WTC11 (cell line): ENCODE measurements at regions not wholly inside any gene's neighbourhood (a gene's known extent, or its start where the extent isn't known, plus 50 kb on each side); places are given as distances from the start of the nearest gene placed in this dataset.

Experiments used
- ATAC-seq: fragments of 200-7000 bp; cut with Tn5 transposase; 2 replicates; pipeline ENCODE4 v1.10.0; 2021; ENCODE audit warnings: mild to moderate bottlenecking, moderate library complexity
- CTCF ChIA-PET: fragments of 300-600 bp; sonication (Branson Sonifier 250); formaldehyde crosslinking; loops from one replicate; lab custom pipeline; 2021; ENCODE audit warnings: antibody characterized with exemption; lab: Charles Lee
- POLR2A ChIA-PET: fragments of 350-600 bp; sonication (Branson Sonifier 250); formaldehyde crosslinking; loops from one replicate; lab custom pipeline; 2021; ENCODE audit warnings: antibody characterized with exemption; lab: Charles Lee
- DNase-seq: peaks from one replicate; pipeline ENCODE4 v3.0.0; 2021; ENCODE audit warnings: low spot score
- H3K27ac Mint-ChIP-seq: 2 replicates; pipeline ENCODE4 v1.8.0; 2021; ENCODE audit warnings: mixed read lengths
- H3K27me3 Mint-ChIP-seq: 2 replicates; pipeline ENCODE4 v1.8.0; 2021; ENCODE audit warnings: low read depth, mild to moderate bottlenecking, moderate library complexity, mixed read lengths
- H3K36me3 Mint-ChIP-seq: 2 replicates; pipeline ENCODE4 v1.8.0; 2021; ENCODE audit warnings: mixed read lengths
- H3K4me1 Mint-ChIP-seq: 2 replicates; pipeline ENCODE4 v1.8.0; 2022; ENCODE audit warnings: mixed read lengths
- H3K4me3 Mint-ChIP-seq: 2 replicates; pipeline ENCODE4 v1.8.0; 2021; ENCODE audit warnings: mild to moderate bottlenecking, moderate library complexity, mixed read lengths
- H3K9me3 Mint-ChIP-seq: 2 replicates; pipeline ENCODE4 v1.8.0; 2021; ENCODE audit warnings: mixed read lengths
- CREM ChIP-seq: sonication (generic); formaldehyde crosslinking; IDR thresholded peaks from 2 replicates; pipeline ENCODE4 v1.8.1; 2022; ENCODE audit warnings: mild to moderate bottlenecking, missing genetic modification reagents, moderate library complexity
- EMX1 ChIP-seq: fragments of 250-450 bp; sonication (Bioruptor Pico); IDR thresholded peaks from 2 replicates; pipeline ENCODE4 v1.8.0; 2021; ENCODE audit warnings: mild to moderate bottlenecking
- ESRRA ChIP-seq: sonication (generic); formaldehyde crosslinking; IDR thresholded peaks from 2 replicates; pipeline ENCODE4 v1.8.1; 2022; ENCODE audit warnings: mild to moderate bottlenecking, missing genetic modification reagents, borderline replicate concordance
- FOXK1 ChIP-seq: sonication (generic); formaldehyde crosslinking; IDR thresholded peaks from 2 replicates; pipeline ENCODE4 v1.8.0; 2022; ENCODE audit warnings: mild to moderate bottlenecking, moderate library complexity, missing genetic modification reagents
- GABPB1 ChIP-seq: sonication (generic); formaldehyde crosslinking; IDR thresholded peaks from 2 replicates; pipeline ENCODE4 v1.8.1; 2023; ENCODE audit warnings: mild to moderate bottlenecking, missing genetic modification reagents
- NFE2L1 ChIP-seq: sonication (generic); formaldehyde crosslinking; IDR thresholded peaks from 2 replicates; pipeline ENCODE4 v1.8.1; 2023; ENCODE audit warnings: missing genetic modification reagents
- NR1H2 ChIP-seq: sonication (generic); formaldehyde crosslinking; IDR thresholded peaks from 2 replicates; pipeline ENCODE4 v1.9.0; 2021; ENCODE audit warnings: mild to moderate bottlenecking, moderate library complexity, missing genetic modification reagents
- OVOL2 ChIP-seq: fragments of 250-450 bp; sonication (Bioruptor Pico); IDR thresholded peaks from 2 replicates; pipeline ENCODE4 v1.9.0; 2021; ENCODE audit warnings: mild to moderate bottlenecking, borderline replicate concordance
- PRDM15 ChIP-seq: sonication (generic); formaldehyde crosslinking; IDR thresholded peaks from 2 replicates; pipeline ENCODE4 v1.8.0; 2022; ENCODE audit warnings: missing genetic modification reagents
- PRRX2 ChIP-seq: fragments of 250-450 bp; sonication (Bioruptor Pico); IDR thresholded peaks from 2 replicates; pipeline ENCODE4 v1.8.0; 2021; ENCODE audit warnings: mild to moderate bottlenecking
- SMAD3 ChIP-seq: sonication (generic); formaldehyde crosslinking; IDR thresholded peaks from 2 replicates; pipeline ENCODE4 v1.8.0; 2022; ENCODE audit warnings: missing genetic modification reagents, mild to moderate bottlenecking, borderline replicate concordance
- SMAD4 ChIP-seq: sonication (generic); formaldehyde crosslinking; IDR thresholded peaks from 2 replicates; pipeline ENCODE4 v1.8.0; 2022; ENCODE audit warnings: mild to moderate bottlenecking, missing genetic modification reagents
- SOX15 ChIP-seq: fragments of 250-450 bp; sonication (Bioruptor Pico); IDR thresholded peaks from 2 replicates; pipeline ENCODE4 v1.9.0; 2021; ENCODE audit warnings: mild to moderate bottlenecking
- SP1 ChIP-seq: sonication (generic); formaldehyde crosslinking; conservative IDR thresholded peaks from 2 replicates; pipeline ENCODE4 v1.8.1; 2022; ENCODE audit warnings: missing genetic modification reagents
- TP53 ChIP-seq: sonication (generic); formaldehyde crosslinking; IDR thresholded peaks from 2 replicates; pipeline ENCODE4 v1.8.1; 2023; ENCODE audit warnings: mild to moderate bottlenecking, missing genetic modification reagents
- ZNF121 ChIP-seq: sonication (generic); formaldehyde crosslinking; IDR thresholded peaks from 2 replicates; pipeline ENCODE4 v1.8.0; 2023; ENCODE audit warnings: missing genetic modification reagents
- ZNF219 ChIP-seq: sonication (generic); formaldehyde crosslinking; IDR thresholded peaks from 2 replicates; pipeline ENCODE4 v1.8.0; 2023; ENCODE audit warnings: missing genetic modification reagents, mild to moderate bottlenecking, borderline replicate concordance
- ZNF263 ChIP-seq: sonication (generic); formaldehyde crosslinking; IDR thresholded peaks from 2 replicates; pipeline ENCODE4 v1.8.1; 2022; ENCODE audit warnings: low read depth, mild to moderate bottlenecking, moderate library complexity, missing genetic modification reagents
- ZNF512 ChIP-seq: sonication (generic); formaldehyde crosslinking; IDR thresholded peaks from 2 replicates; pipeline ENCODE4 v1.8.1; 2022; ENCODE audit warnings: missing genetic modification reagents, borderline replicate concordance
- TF ChIP-seq, protein P1 (sequence below): sonication (generic); formaldehyde crosslinking; IDR thresholded peaks from 2 replicates; pipeline ENCODE4 v1.8.1; 2023; ENCODE audit warnings: mild to moderate bottlenecking, missing genetic modification reagents
- TF ChIP-seq, protein P2 (sequence below): sonication (generic); formaldehyde crosslinking; IDR thresholded peaks from 2 replicates; pipeline ENCODE4 v1.8.1; 2022; ENCODE audit warnings: low read depth, mild to moderate bottlenecking, moderate library complexity, missing genetic modification reagents, borderline replicate concordance

GRCh38 chr4:138444260-138444659 is 202.1 kb upstream of the SLC7A11 start:
- TF ChIP-seq, protein P1, sequence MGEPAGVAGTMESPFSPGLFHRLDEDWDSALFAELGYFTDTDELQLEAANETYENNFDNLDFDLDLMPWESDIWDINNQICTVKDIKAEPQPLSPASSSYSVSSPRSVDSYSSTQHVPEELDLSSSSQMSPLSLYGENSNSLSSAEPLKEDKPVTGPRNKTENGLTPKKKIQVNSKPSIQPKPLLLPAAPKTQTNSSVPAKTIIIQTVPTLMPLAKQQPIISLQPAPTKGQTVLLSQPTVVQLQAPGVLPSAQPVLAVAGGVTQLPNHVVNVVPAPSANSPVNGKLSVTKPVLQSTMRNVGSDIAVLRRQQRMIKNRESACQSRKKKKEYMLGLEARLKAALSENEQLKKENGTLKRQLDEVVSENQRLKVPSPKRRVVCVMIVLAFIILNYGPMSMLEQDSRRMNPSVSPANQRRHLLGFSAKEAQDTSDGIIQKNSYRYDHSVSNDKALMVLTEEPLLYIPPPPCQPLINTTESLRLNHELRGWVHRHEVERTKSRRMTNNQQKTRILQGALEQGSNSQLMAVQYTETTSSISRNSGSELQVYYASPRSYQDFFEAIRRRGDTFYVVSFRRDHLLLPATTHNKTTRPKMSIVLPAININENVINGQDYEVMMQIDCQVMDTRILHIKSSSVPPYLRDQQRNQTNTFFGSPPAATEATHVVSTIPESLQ (CRISPR knock-in tag) = no peak
- no peak for TF ChIP-seq NFE2L1 (CRISPR knock-in tag)
- TF ChIP-seq SMAD4 = no peak
- H3K27me3 Mint-ChIP-seq = no peaks in the 10 kb centered on the region
- ATAC-seq (no peak), DNase-seq (no peak)
- CTCF ChIA-PET = no interaction called here
- POLR2A ChIA-PET = no interaction called here
- no peak overlapping the region for H3K27ac Mint-ChIP-seq
- peaks cover 16% of the 10 kb centered on the region for H3K9me3 Mint-ChIP-seq
- no peaks in the 10 kb centered on the region; the same call in 1 of the 2 replicates for H3K4me1 Mint-ChIP-seq
- 0 out of 2 replicates have a peak, but pooled peaks cover 4% of the 10 kb centered on the region for H3K36me3 Mint-ChIP-seq
- H3K4me3 Mint-ChIP-seq = no peak overlapping the region

DNA sequence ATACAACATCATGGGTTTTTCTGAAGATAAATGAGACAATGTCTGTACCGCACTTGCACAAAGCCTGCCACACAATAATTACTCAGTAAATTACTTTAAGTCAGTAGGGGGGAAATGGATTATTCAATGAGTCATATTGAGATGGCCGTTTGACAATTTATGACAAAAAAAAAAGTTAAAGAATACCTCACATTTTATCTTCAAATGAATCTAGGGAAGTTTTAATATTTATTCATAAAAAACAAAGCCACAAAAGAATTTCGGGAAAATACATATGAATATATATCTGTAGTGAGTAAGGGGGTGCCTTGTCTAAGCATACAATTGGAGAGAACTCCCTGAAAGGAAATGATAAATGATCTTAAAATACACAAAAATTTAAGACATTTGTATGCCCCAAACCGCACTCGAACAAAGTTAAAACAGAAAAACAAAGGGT is 197.0 kb upstream of the SLC7A11 start:
- H3K9me3 Mint-ChIP-seq = peaks cover 28% of the 10 kb centered on the region
- peaks cover 12% of the 10 kb centered on the region for H3K36me3 Mint-ChIP-seq
- H3K4me1 Mint-ChIP-seq = no peaks in the 10 kb centered on the region
- no peak for TF ChIP-seq NR1H2
- no peak for TF ChIP-seq CREM (CRISPR knock-in tag)
- no peak for TF ChIP-seq ESRRA (CRISPR knock-in tag)
- no peak for TF ChIP-seq TP53
- no peak for TF ChIP-seq SP1 (CRISPR knock-in tag)
- TF ChIP-seq GABPB1 (CRISPR knock-in tag) = no peak
- TF ChIP-seq PRRX2 (CRISPR knock-in tag) = no peak
- DNase-seq (no peak), ATAC-seq (no peak)
- H3K4me3 Mint-ChIP-seq = no peak overlapping the region
- ChIA-PET POLR2A (no interaction called here), CTCF (no interaction called here)
- H3K27me3 Mint-ChIP-seq = no peaks in the 10 kb centered on the region
- no peak overlapping the region for H3K27ac Mint-ChIP-seq

- Mint-ChIP-seq H3K4me1 (no peaks in the 10 kb centered on the region), H3K9me3 (peaks cover 27% of the 10 kb centered on the region), H3K27ac (no peak overlapping the region), H3K27me3 (no peaks in the 10 kb centered on the region), H3K4me3 (no peak overlapping the region), H3K36me3 (peaks cover 13% of the 10 kb centered on the region)
- no peak for TF ChIP-seq CREM (CRISPR knock-in tag)
- TF ChIP-seq FOXK1 (CRISPR knock-in tag) = no peak
- TF ChIP-seq SOX15 (CRISPR knock-in tag) = no peak
- no peak for TF ChIP-seq PRDM15 (CRISPR knock-in tag)
- no peak for TF ChIP-seq ZNF219 (CRISPR knock-in tag)
- no peak for TF ChIP-seq PRRX2 (CRISPR knock-in tag)
- TF ChIP-seq, protein P2, sequence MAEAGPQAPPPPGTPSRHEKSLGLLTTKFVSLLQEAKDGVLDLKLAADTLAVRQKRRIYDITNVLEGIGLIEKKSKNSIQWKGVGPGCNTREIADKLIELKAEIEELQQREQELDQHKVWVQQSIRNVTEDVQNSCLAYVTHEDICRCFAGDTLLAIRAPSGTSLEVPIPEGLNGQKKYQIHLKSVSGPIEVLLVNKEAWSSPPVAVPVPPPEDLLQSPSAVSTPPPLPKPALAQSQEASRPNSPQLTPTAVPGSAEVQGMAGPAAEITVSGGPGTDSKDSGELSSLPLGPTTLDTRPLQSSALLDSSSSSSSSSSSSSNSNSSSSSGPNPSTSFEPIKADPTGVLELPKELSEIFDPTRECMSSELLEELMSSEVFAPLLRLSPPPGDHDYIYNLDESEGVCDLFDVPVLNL = no peak
- TF ChIP-seq ZNF121 (CRISPR knock-in tag) = no peak
- TF ChIP-seq OVOL2 = no peak
- TF ChIP-seq SMAD3 = no peak
- no peak for TF ChIP-seq NFE2L1 (CRISPR knock-in tag)
- TF ChIP-seq EMX1 = no peak
- no peak for TF ChIP-seq ZNF512 (CRISPR knock-in tag)
- TF ChIP-seq ZNF263 (CRISPR knock-in tag) = no peak
- ChIA-PET CTCF (no interaction called here), POLR2A (interaction anchor here (0.6 kb wide), 1 partner anchor 190 kb away, joined by 3 read pairs; no protein-coding TSS in a partner anchor)
- ATAC-seq = no peak
- no peak for DNase-seq
These were observed 196.5 kb upstream of the SLC7A11 start for GRCh38 chr4:138438608-138439007.
